Progenitor cell of endocrine pancreas (in vitro differentiated cells): ENCODE measurements at regions not wholly inside any gene's neighbourhood (a gene's known extent, or its start where the extent isn't known, plus 50 kb on each side); places are given as distances from the start of the nearest gene placed in this dataset.

Source experiments
- DNase-seq: peaks from one replicate; pipeline ENCODE4 v3.0.0; 2021; ENCODE audit warnings: low spot score; ENCODE audit not compliant: unreplicated experiment
- H3K27ac Mint-ChIP-seq: 2 replicates; pipeline ENCODE4 v1.8.0; 2021; ENCODE audit warnings: mild to moderate bottlenecking, moderate library complexity, mixed read lengths
- H3K27me3 Mint-ChIP-seq: 2 replicates; pipeline ENCODE4 v1.8.0; 2021; ENCODE audit warnings: mixed read lengths
- H3K36me3 Mint-ChIP-seq: 2 replicates; pipeline ENCODE4 v1.8.0; 2022; ENCODE audit warnings: mixed read lengths; ENCODE audit not compliant: insufficient read depth
- H3K4me1 Mint-ChIP-seq: 2 replicates; pipeline ENCODE4 v1.8.0; 2021; ENCODE audit warnings: low read depth, mixed read lengths
- H3K4me3 Mint-ChIP-seq: 2 replicates; pipeline ENCODE4 v1.8.0; 2021; ENCODE audit warnings: low read depth, mild to moderate bottlenecking, moderate library complexity, mixed read lengths
- H3K9me3 Mint-ChIP-seq: 2 replicates; pipeline ENCODE4 v1.8.0; 2021; ENCODE audit warnings: low read depth, mixed read lengths
- CTCF ChIP-seq: fragments of 200-600 bp; sonication (generic); IDR thresholded peaks from one replicate; pipeline ENCODE4 v1.5.0; 2021; ENCODE audit warnings: antibody characterized with exemption, mild to moderate bottlenecking; ENCODE audit not compliant: unreplicated experiment

- H3K27ac Mint-ChIP-seq, result no peak overlapping the region
- no peaks in the 10 kb centered on the region for H3K9me3 Mint-ChIP-seq
- DNase-seq, result no peak
- H3K36me3 Mint-ChIP-seq, result no peaks in the 10 kb centered on the region
- TF ChIP-seq CTCF, result no peak
- no peak overlapping the region for H3K4me3 Mint-ChIP-seq
- no peaks in the 10 kb centered on the region for H3K27me3 Mint-ChIP-seq
- no peaks in the 10 kb centered on the region for H3K4me1 Mint-ChIP-seq
Measured at GRCh38 chr3:132084982-132085381, 50.2 kb upstream of the CPNE4 start.

GRCh38 chr3:132087356-132087755 is 52.5 kb upstream of the CPNE4 start:
- Mint-ChIP-seq H3K36me3 (no peaks in the 10 kb centered on the region), H3K4me3 (no peak overlapping the region), H3K27ac (no peak overlapping the region), H3K27me3 (no peaks in the 10 kb centered on the region), H3K4me1 (no peaks in the 10 kb centered on the region), H3K9me3 (no peaks in the 10 kb centered on the region)
- no peak for TF ChIP-seq CTCF
- DNase-seq, result no peak

GRCh38 chr3:132088291-132088690 is 53.5 kb upstream of the CPNE4 start:
- Mint-ChIP-seq H3K27me3 (no peaks in the 10 kb centered on the region), H3K27ac (no peak overlapping the region), H3K4me1 (no peaks in the 10 kb centered on the region), H3K4me3 (no peak overlapping the region), H3K9me3 (no peaks in the 10 kb centered on the region), H3K36me3 (no peaks in the 10 kb centered on the region)
- TF ChIP-seq CTCF, result no peak
- no peak for DNase-seq

GRCh38 chr3:132090921-132091320 is 56.1 kb upstream of the CPNE4 start:
- no peak for TF ChIP-seq CTCF
- H3K27ac Mint-ChIP-seq, result no peak overlapping the region
- H3K4me3 Mint-ChIP-seq, result no peak overlapping the region
- no peaks in the 10 kb centered on the region for H3K27me3 Mint-ChIP-seq
- DNase-seq, result no peak
- no peaks in the 10 kb centered on the region for H3K36me3 Mint-ChIP-seq
- no peaks in the 10 kb centered on the region for H3K9me3 Mint-ChIP-seq
- H3K4me1 Mint-ChIP-seq, result no peaks in the 10 kb centered on the region

GRCh38 chr3:132116601-132117000 is 81.8 kb upstream of the CPNE4 start:
- Mint-ChIP-seq H3K9me3 (peaks cover 6% of the 10 kb centered on the region), H3K36me3 (no peaks in the 10 kb centered on the region), H3K27ac (no peak overlapping the region), H3K27me3 (no peaks in the 10 kb centered on the region), H3K4me1 (peaks cover 6% of the 10 kb centered on the region), H3K4me3 (no peak overlapping the region)
- no peak for DNase-seq
- no peak for TF ChIP-seq CTCF
